Activated CD8-positive, alpha-beta memory T cell treated with anti-CD3 and anti-CD28 coated beads, Interleukin-2, amount 50 U/mL, for 48 hours (primary cell): ENCODE measurements at regions not wholly inside any gene's neighbourhood (a gene's known extent, or its start where the extent isn't known, plus 50 kb on each side); places are given as distances from the start of the nearest gene placed in this dataset.

Experiments
- DNase-seq: peaks from one replicate; pipeline ENCODE4 v3.0.0-alpha.2; 2020

- DNase-seq, result no peak
Measured at GRCh38 chr15:29601811-29602210, 220.5 kb downstream of the TJP1 start.

GRCh38 chr15:29600262-29600661 is 222.0 kb downstream of the TJP1 start:
- no peak for DNase-seq

- DNase-seq, result no peak
Measured at GRCh38 chr15:29596266-29596665, 226.0 kb downstream of the TJP1 start.

- DNase-seq, result no peak
Measured at GRCh38 chr15:29593629-29594028, 228.6 kb downstream of the TJP1 start.

GRCh38 chr15:29593111-29593510 is 229.2 kb downstream of the TJP1 start:
- no peak for DNase-seq

- DNase-seq, result no peak
Measured at GRCh38 chr15:29590701-29591100, 231.6 kb downstream of the TJP1 start.

GRCh38 chr15:29589975-29590374 is 232.3 kb downstream of the TJP1 start:
- no peak for DNase-seq

GRCh38 chr15:29589416-29589815 is 232.9 kb downstream of the TJP1 start:
- DNase-seq, result no peak

GRCh38 chr15:29573197-29573838 is 248.9 kb downstream of the TJP1 start:
- DNase-seq, result no peak

GRCh38 chr15:29571792-29572431 is 250.4 kb downstream of the TJP1 start:
- DNase-seq, result no peak

GRCh38 chr15:29570948-29571791 is 251.1 kb downstream of the TJP1 start:
- DNase-seq, result no peak

- no peak for DNase-seq
Measured at GRCh38 chr15:29570121-29570947, 251.9 kb downstream of the TJP1 start.

- no peak for DNase-seq
Measured at GRCh38 chr15:29569533-29570092, 252.7 kb downstream of the TJP1 start.

GRCh38 chr15:29568840-29569532 is 253.3 kb downstream of the TJP1 start:
- DNase-seq, result no peak

GRCh38 chr15:29567336-29567735 is 254.9 kb downstream of the TJP1 start:
- no peak for DNase-seq

- no peak for DNase-seq
Measured at GRCh38 chr15:29566914-29567313, 255.4 kb downstream of the TJP1 start.

- DNase-seq, result no peak
Measured at GRCh38 chr15:29563112-29563511, 259.2 kb downstream of the TJP1 start.

- no peak for DNase-seq
Measured at GRCh38 chr15:29560896-29561295, 261.4 kb downstream of the TJP1 start.

GRCh38 chr15:29558261-29558660 is 264.0 kb downstream of the TJP1 start:
- no peak for DNase-seq

GRCh38 chr15:29557171-29557570 is 265.1 kb downstream of the TJP1 start:
- DNase-seq, result no peak

- DNase-seq, result no peak
Measured at GRCh38 chr15:29556380-29556779, 265.9 kb downstream of the TJP1 start.

GRCh38 chr15:29554531-29554930 is 267.7 kb downstream of the TJP1 start:
- DNase-seq, result no peak
